HCT116 (cell line): ENCODE measurements at regions not wholly inside any gene's neighbourhood (a gene's known extent, or its start where the extent isn't known, plus 50 kb on each side); places are given as distances from the start of the nearest gene placed in this dataset.

Source experiments
- ATAC-seq: fragments of 200-7000 bp; cut with Tn5 transposase; 2 replicates; pipeline ENCODE4 v1.9.1; 2020; ENCODE audit warnings: mild to moderate bottlenecking, moderate library complexity
- BruUV-seq: library from RNA; stranded (reverse); fragments of 400-500 nt; replicated peaks from 2 replicates; lab custom pipeline; 2021; lab: Mats Ljungman, UMichigan
- CTCF ChIA-PET: fragments of 300-600 bp; sonication (Branson Sonifier 250); formaldehyde crosslinking; loops from one replicate; lab custom pipeline; 2021; ENCODE audit warnings: antibody characterized with exemption; lab: Charles Lee
- POLR2A ChIA-PET: fragments of 300-600, 350-600 bp; sonication (Branson Sonifier 250); formaldehyde crosslinking; loops from one replicate; lab custom pipeline; 2021; ENCODE audit warnings: antibody characterized with exemption; lab: Charles Lee
- RAD21 ChIA-PET, 2 experiments: fragments of 300-600 bp; sonication (Branson Sonifier 250); formaldehyde crosslinking; loops; one replicate each; lab custom pipeline; 2023; ENCODE audit warnings: low total read pairs in 2 of 2; ENCODE audit not compliant: uncharacterized antibody in 2 of 2, unreplicated experiment in 2 of 2, low non-redundant PET in 1 of 2; lab: Charles Lee
- DNase-seq: peaks from one replicate; pipeline ENCODE4 v3.0.0-alpha.2; 2010; ENCODE audit warnings: low read depth, low spot score
- H2AFZ ChIP-seq: fragments of 200-600 bp; shearing (Covaris generic), sonication (generic); 2 replicates; pipeline ENCODE4 v1.6.1; 2017; ENCODE audit warnings: low read depth, mixed run types, mixed read lengths, antibody characterized with exemption, low read length; ENCODE audit not compliant: poor library complexity, severe bottlenecking
- H3K27ac ChIP-seq: 2 replicates; pipeline ENCODE4 v1.5.1; 2012; ENCODE audit warnings: low read depth, low read length
- H3K27me3 ChIP-seq: fragments of 200-600 bp; sonication (generic); 2 replicates; pipeline ENCODE4 v1.6.1; 2016; ENCODE audit warnings: mixed run types, low read length, mixed read lengths; ENCODE audit not compliant: insufficient read depth
- H3K36me3 ChIP-seq, 2 experiments: fragments of 200-500 bp in 1 of 2; fragments of 200-600 bp in 1 of 2; sonication (Bioruptor generic) in 1 of 2; sonication (generic) in 1 of 2; 2 replicates each; pipeline versions ENCODE4 v1.5.1 to v1.6.1; 2014 to 2016; ENCODE audit warnings: low read length in 2 of 2, inconsistent platforms in 1 of 2, mixed read lengths in 1 of 2, mixed run types in 1 of 2; ENCODE audit not compliant: insufficient read depth in 2 of 2, control insufficient read depth in 1 of 2
- H3K4me1 ChIP-seq, 2 experiments: fragments of 200-600 bp in 1 of 2; sonication (generic) in 1 of 2; 2 replicates each; pipeline versions ENCODE4 v1.5.1 to v1.6.1; 2012 to 2017; ENCODE audit warnings: low read length in 2 of 2, inconsistent platforms in 1 of 2, mild to moderate bottlenecking in 1 of 2, mixed read lengths in 1 of 2, mixed run types in 1 of 2, moderate library complexity in 1 of 2; ENCODE audit not compliant: insufficient read depth in 2 of 2, control insufficient read depth in 1 of 2
- H3K4me2 ChIP-seq: fragments of 200-600 bp; sonication (generic); 2 replicates; pipeline ENCODE4 v1.6.1; 2017; ENCODE audit warnings: mixed run types, low read length, mixed read lengths
- H3K4me3 ChIP-seq, 2 experiments: fragments of 200-600 bp in 1 of 2; sonication (generic) in 1 of 2; replicated peaks in 1 of 2; 2 replicates each; pipeline ENCODE4 v1.5.1; 2011 to 2016; ENCODE audit warnings: low read length in 2 of 2, control low read depth in 1 of 2, low read depth in 1 of 2, mild to moderate bottlenecking in 1 of 2, mixed read lengths in 1 of 2, mixed run types in 1 of 2
- H3K79me2 ChIP-seq: fragments of 200-600 bp; sonication (generic); 2 replicates; pipeline ENCODE4 v1.6.1; 2017; ENCODE audit warnings: mild to moderate bottlenecking, mixed run types, low read length, moderate library complexity, mixed read lengths; ENCODE audit not compliant: insufficient read depth
- H3K9ac ChIP-seq: fragments of 200-600 bp; sonication (generic); 2 replicates; pipeline ENCODE4 v1.6.1; 2016; ENCODE audit warnings: low read length, mixed read lengths
- H3K9me2 ChIP-seq: fragments of 200-600 bp; sonication (generic), shearing (Covaris generic); 2 replicates; pipeline ENCODE4 v1.6.1; 2017; ENCODE audit warnings: mixed run types, mild to moderate bottlenecking, moderate library complexity; ENCODE audit not compliant: insufficient read depth
- H3K9me3 ChIP-seq, 2 experiments: fragments of 200-500 bp in 1 of 2; fragments of 200-600 bp in 1 of 2; sonication (Bioruptor generic) in 1 of 2; sonication (generic) in 1 of 2; 2 replicates each; pipeline ENCODE4 v1.6.1; 2014 to 2017; ENCODE audit warnings: low read length in 2 of 2, mixed read lengths in 2 of 2, inconsistent platforms in 1 of 2, low read depth in 1 of 2, mild to moderate bottlenecking in 1 of 2, mixed run types in 1 of 2, moderate library complexity in 1 of 2; ENCODE audit not compliant: control insufficient read depth in 1 of 2, insufficient read depth in 1 of 2
- H4K20me1 ChIP-seq: fragments of 200-600 bp; sonication (generic), shearing (Covaris generic); 2 replicates; pipeline ENCODE4 v1.6.1; 2017; ENCODE audit warnings: mixed run types, mild to moderate bottlenecking, moderate library complexity; ENCODE audit not compliant: insufficient read depth
- EZH2phosphoT487 ChIP-seq: fragments of 200-600 bp; IDR thresholded peaks from 2 replicates; pipeline ENCODE4 v1.6.1; 2018; ENCODE audit warnings: antibody characterized with exemption, borderline replicate concordance
- JUND ChIP-seq: IDR thresholded peaks from 2 replicates; pipeline ENCODE4 v1.6.1; 2012
- SP1 ChIP-seq: IDR thresholded peaks from 2 replicates; pipeline ENCODE4 v1.6.1; 2012; ENCODE audit warnings: low read depth
- SRF ChIP-seq: IDR thresholded peaks from 2 replicates; pipeline ENCODE4 v1.6.1; 2012; ENCODE audit warnings: low read depth
- intact Hi-C: fragments of 100-400 bp; cut with micrococcal nuclease; formaldehyde crosslinking; loops from 2 replicates; pipeline ENCODE4 v1.10.0; 2022
- TF ChIP-seq, protein P1 (sequence below): IDR thresholded peaks from 2 replicates; pipeline ENCODE4 v1.6.1; 2012
- TF ChIP-seq, protein P2 (sequence below), 3 experiments: fragments of 200-600 bp in 1 of 3; sonication (generic) in 1 of 3; IDR thresholded peaks in 2 of 3; conservative IDR thresholded peaks in 1 of 3; 2 replicates each; pipeline ENCODE4 v1.5.1; 2012 to 2017; ENCODE audit warnings: low read depth in 2 of 3, low read length in 2 of 3, antibody characterized with exemption in 1 of 3, borderline replicate concordance in 1 of 3, control low read depth in 1 of 3, mild to moderate bottlenecking in 1 of 3, mixed read lengths in 1 of 3, mixed run types in 1 of 3, moderate library complexity in 1 of 3; ENCODE audit not compliant: insufficient read depth in 1 of 3
- TF ChIP-seq, protein P3 (sequence below): IDR thresholded peaks from 2 replicates; pipeline ENCODE4 v1.6.1; 2011; ENCODE audit warnings: mild to moderate bottlenecking, low read length, moderate library complexity; ENCODE audit not compliant: insufficient replicate concordance; ENCODE audit errors: extremely low read depth

DNA sequence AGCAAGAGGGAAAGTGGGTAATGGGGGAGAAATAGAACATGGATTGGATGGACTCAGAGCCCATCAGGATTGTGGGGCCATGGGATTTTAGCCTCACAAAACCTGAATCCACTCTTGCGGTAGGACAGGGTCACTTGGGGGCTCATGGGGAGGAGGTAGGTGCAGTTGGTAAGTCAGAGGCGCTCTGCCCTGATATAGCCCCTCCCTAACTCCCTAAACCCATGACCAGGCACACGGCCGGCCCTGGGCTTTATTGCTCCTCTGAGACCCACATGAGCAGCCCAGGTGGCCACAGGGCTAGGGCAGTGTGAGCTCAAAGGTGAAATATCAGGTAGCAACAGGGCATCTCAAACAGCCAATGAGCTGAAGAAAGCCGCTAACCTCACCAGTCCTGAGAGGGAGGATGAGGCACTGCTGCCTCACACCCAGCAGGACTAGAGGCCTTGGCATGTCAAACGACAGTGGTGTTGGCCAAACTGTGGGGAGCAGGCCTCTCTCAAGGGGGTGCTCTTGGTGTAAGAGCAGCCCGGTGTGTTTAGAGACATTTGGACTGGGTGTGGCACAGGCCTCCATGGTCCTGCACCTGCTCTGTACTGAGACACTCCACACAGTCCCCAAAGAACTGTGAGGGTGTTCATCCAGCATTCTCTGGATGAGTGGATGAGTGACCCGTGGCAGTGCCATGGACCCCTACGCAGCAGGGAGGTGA, 90.8 kb upstream of the HS6ST1 start:
- ChIA-PET CTCF (no interaction called here), POLR2A (no interaction called here), RAD21 (no interaction called here)
- Histone ChIP-seq H3K4me1 (no peaks in the 10 kb centered on the region; a peak in 1 of 4 replicates), H3K27me3 (no peaks in the 10 kb centered on the region), H3K9me3 (no peaks in the 10 kb centered on the region), H4K20me1 (no peaks in the 10 kb centered on the region), H3K4me2 (no peak overlapping the region), H2AFZ (no peak overlapping the region), H3K79me2 (no peaks in the 10 kb centered on the region), H3K36me3 (no peaks in the 10 kb centered on the region), H3K9me2 (no peaks in the 10 kb centered on the region), H3K4me3 (no peak overlapping the region), H3K9ac (no peak overlapping the region), H3K27ac (no peak overlapping the region)
- no TSS peak for BruUV-seq
- intact Hi-C loops, result no loop called here
- no peak for ATAC-seq
- no peak for DNase-seq
- no peak for TF ChIP-seq EZH2phosphoT487
- TF ChIP-seq, protein P1, sequence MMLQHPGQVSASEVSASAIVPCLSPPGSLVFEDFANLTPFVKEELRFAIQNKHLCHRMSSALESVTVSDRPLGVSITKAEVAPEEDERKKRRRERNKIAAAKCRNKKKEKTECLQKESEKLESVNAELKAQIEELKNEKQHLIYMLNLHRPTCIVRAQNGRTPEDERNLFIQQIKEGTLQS, result no peak
- no peak for TF ChIP-seq SP1
- no peak for TF ChIP-seq SRF
- TF ChIP-seq, protein P2, sequence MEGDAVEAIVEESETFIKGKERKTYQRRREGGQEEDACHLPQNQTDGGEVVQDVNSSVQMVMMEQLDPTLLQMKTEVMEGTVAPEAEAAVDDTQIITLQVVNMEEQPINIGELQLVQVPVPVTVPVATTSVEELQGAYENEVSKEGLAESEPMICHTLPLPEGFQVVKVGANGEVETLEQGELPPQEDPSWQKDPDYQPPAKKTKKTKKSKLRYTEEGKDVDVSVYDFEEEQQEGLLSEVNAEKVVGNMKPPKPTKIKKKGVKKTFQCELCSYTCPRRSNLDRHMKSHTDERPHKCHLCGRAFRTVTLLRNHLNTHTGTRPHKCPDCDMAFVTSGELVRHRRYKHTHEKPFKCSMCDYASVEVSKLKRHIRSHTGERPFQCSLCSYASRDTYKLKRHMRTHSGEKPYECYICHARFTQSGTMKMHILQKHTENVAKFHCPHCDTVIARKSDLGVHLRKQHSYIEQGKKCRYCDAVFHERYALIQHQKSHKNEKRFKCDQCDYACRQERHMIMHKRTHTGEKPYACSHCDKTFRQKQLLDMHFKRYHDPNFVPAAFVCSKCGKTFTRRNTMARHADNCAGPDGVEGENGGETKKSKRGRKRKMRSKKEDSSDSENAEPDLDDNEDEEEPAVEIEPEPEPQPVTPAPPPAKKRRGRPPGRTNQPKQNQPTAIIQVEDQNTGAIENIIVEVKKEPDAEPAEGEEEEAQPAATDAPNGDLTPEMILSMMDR (IDR thresholded peaks at IDR 0.05 in 2 of 3, conservative IDR thresholded peaks at IDR 0.05 in 1 of 3; ENCODE audit: borderline replicate concordance in 1 of 3, insufficient read depth in 1 of 3, low read depth in 2 of 3, low read length in 2 of 3), result no peak
- TF ChIP-seq, protein P3, sequence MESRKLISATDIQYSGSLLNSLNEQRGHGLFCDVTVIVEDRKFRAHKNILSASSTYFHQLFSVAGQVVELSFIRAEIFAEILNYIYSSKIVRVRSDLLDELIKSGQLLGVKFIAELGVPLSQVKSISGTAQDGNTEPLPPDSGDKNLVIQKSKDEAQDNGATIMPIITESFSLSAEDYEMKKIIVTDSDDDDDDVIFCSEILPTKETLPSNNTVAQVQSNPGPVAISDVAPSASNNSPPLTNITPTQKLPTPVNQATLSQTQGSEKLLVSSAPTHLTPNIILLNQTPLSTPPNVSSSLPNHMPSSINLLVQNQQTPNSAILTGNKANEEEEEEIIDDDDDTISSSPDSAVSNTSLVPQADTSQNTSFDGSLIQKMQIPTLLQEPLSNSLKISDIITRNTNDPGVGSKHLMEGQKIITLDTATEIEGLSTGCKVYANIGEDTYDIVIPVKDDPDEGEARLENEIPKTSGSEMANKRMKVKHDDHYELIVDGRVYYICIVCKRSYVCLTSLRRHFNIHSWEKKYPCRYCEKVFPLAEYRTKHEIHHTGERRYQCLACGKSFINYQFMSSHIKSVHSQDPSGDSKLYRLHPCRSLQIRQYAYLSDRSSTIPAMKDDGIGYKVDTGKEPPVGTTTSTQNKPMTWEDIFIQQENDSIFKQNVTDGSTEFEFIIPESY, result no peak
- TF ChIP-seq JUND, result no peak
